Testis (tissue), 2 donors: ENCODE measurements at regions not wholly inside any gene's neighbourhood (a gene's known extent, or its start where the extent isn't known, plus 50 kb on each side); places are given as distances from the start of the nearest gene placed in this dataset.

Experiments
- POLR2A ChIP-seq: fragments of 450-650 bp; IDR thresholded peaks from one replicate; pipeline ENCODE4 v1.6.1; 2017; ENCODE audit warnings: antibody characterized with exemption, mild to moderate bottlenecking, moderate library complexity
- TF ChIP-seq, protein P1 (sequence below), 3 experiments: fragments of 450-650 bp in 2 of 3; fragments of 200-600 bp in 1 of 3; sonication (generic) in 1 of 3; IDR thresholded peaks; one replicate each; pipeline ENCODE4 v1.5.1; 2016 to 2019; ENCODE audit warnings: antibody characterized with exemption in 3 of 3, mild to moderate bottlenecking in 2 of 3, moderate library complexity in 1 of 3

DNA sequence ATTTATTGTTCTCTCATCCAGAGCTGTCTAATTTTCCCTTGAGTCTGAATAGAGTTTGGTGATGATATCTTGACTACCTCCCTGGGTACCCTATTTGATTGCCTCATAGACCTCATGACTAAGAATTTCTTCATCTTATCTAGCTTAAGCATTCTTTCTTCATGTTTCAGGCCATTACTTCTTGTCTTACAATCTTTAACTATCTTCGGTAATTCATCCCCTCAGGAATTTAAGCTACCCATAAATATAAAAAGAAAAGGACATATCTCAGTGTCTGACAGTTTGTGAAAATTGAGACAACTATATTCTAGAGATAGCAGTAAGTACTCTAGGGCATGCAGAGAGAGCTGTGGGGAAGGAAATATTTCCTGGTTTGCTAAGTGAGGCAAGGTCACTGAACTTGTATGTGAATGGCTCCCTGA, 466.1 kb upstream of the GRID2 start:
- TF ChIP-seq, protein P1, sequence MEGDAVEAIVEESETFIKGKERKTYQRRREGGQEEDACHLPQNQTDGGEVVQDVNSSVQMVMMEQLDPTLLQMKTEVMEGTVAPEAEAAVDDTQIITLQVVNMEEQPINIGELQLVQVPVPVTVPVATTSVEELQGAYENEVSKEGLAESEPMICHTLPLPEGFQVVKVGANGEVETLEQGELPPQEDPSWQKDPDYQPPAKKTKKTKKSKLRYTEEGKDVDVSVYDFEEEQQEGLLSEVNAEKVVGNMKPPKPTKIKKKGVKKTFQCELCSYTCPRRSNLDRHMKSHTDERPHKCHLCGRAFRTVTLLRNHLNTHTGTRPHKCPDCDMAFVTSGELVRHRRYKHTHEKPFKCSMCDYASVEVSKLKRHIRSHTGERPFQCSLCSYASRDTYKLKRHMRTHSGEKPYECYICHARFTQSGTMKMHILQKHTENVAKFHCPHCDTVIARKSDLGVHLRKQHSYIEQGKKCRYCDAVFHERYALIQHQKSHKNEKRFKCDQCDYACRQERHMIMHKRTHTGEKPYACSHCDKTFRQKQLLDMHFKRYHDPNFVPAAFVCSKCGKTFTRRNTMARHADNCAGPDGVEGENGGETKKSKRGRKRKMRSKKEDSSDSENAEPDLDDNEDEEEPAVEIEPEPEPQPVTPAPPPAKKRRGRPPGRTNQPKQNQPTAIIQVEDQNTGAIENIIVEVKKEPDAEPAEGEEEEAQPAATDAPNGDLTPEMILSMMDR (IDR thresholded peaks at IDR 0.05), result no peak
- no peak for TF ChIP-seq POLR2A
